C4-2B (cell line): ENCODE measurements at regions not wholly inside any gene's neighbourhood (a gene's known extent, or its start where the extent isn't known, plus 50 kb on each side); places are given as distances from the start of the nearest gene placed in this dataset.

Source experiments
- CTCF ChIP-seq: fragments of 450-650 bp; conservative IDR thresholded peaks from 2 replicates; pipeline ENCODE4 v1.5.1; 2017; ENCODE audit warnings: mild to moderate bottlenecking
- ZFX ChIP-seq: fragments of 450-650 bp; IDR thresholded peaks from 2 replicates; pipeline ENCODE4 v1.6.1; 2017

- no peak for TF ChIP-seq CTCF
- TF ChIP-seq ZFX: no peak
Observed at GRCh38 chr9:129377931-129378661, 200.0 kb upstream of the IER5L start.
